ENCODE measurements at regions not wholly inside any gene's neighbourhood (a gene's known extent, or its start where the extent isn't known, plus 50 kb on each side); places are given as distances from the start of the nearest gene placed in this dataset.

DNA sequence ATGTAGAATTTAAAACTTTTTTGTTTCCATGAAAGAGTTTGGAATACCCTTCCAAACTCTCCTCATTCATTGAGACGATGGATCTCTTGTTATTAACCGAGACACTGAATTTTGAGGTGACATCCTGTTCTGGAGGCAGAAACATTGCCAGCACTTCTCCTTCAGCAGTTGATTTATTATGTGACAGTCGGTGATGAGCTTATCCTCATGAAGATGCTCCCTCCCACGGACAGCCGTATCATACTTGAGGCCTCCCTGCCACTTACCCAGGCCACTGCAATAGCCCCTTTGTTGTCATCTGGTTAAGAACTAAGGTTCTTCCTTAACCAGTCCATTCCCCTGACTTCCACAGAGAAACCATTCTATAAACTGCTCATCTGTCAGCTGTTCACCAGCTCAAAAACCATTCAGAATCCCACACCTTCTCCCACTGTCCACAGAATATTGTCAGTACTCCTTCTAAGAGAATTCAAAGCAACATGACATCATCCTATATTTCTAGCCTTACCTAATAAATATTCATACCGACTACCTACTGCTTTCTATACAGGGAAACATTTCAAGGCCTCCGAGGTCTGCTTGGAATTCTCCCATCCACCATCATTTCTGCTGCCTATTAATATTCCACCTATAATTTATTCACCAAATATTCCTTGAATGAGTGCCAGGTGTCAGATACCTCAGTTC, 139.0 kb upstream of the TRIB2 start:
- WGBS, 2 donors: 86 to 89% methylated on average over 7 of the region's 7 CpGs
- peaks cover 0 to 13% (median 0%) of the 10 kb centered on the region in 5 donors for H3K4me1 ChIP-seq (ENCODE audit: control insufficient read depth in 5 of 5, insufficient read depth in 5 of 5, low read length in 5 of 5)
- H3K36me3 ChIP-seq (ENCODE audit: control insufficient read depth in 4 of 4, insufficient read depth in 4 of 4, low read length in 4 of 4): no peaks in the 10 kb centered on the region
- H3K27ac ChIP-seq (ENCODE audit: low read depth in 1 of 2, low read length in 1 of 2): no peak overlapping the region
- H3K9ac ChIP-seq (ENCODE audit: insufficient read depth in 1 of 2, low read length in 2 of 2): no peak overlapping the region
- no peak for ATAC-seq (ENCODE audit: insufficient read depth, low FRiP score)
- H3K9me3 ChIP-seq (ENCODE audit: control insufficient read depth in 4 of 4, insufficient read depth in 3 of 4, low read length in 3 of 4): no peaks in the 10 kb centered on the region
- peak in 1 of 3 donors; percentile 19 for DNase-seq
- H3K27me3 ChIP-seq (ENCODE audit: control insufficient read depth in 3 of 3, insufficient read depth in 3 of 3, low read length in 2 of 3): no peaks in the 10 kb centered on the region
- TF ChIP-seq, protein P1, sequence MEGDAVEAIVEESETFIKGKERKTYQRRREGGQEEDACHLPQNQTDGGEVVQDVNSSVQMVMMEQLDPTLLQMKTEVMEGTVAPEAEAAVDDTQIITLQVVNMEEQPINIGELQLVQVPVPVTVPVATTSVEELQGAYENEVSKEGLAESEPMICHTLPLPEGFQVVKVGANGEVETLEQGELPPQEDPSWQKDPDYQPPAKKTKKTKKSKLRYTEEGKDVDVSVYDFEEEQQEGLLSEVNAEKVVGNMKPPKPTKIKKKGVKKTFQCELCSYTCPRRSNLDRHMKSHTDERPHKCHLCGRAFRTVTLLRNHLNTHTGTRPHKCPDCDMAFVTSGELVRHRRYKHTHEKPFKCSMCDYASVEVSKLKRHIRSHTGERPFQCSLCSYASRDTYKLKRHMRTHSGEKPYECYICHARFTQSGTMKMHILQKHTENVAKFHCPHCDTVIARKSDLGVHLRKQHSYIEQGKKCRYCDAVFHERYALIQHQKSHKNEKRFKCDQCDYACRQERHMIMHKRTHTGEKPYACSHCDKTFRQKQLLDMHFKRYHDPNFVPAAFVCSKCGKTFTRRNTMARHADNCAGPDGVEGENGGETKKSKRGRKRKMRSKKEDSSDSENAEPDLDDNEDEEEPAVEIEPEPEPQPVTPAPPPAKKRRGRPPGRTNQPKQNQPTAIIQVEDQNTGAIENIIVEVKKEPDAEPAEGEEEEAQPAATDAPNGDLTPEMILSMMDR (IDR thresholded peaks at IDR 0.05; ENCODE audit: control extremely low read depth, extremely low read depth): no peak
- no peak overlapping the region for H3K4me3 ChIP-seq

DNA sequence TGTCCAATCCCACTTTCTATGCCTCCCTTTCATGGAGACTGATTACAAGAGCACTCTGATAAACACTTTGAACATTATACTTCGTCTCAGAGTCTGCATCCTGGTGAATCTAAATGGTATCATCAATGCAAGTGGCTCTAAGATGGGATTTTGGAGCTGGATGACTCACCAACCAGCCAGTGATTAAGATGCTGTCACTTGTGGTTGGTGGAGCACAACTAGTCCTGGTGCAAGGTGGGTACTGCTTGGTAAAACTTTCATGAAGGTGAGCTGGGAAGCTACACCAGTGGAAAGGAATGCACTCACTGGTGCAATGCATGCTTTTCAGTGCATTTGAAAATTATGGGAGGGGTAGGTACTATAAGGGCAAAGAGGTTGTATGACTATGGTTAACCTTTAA, 137.7 kb upstream of the TRIB2 start:
- H3K9ac ChIP-seq (ENCODE audit: insufficient read depth in 1 of 2, low read length in 2 of 2): no peak overlapping the region
- no peak overlapping the region for H3K27ac ChIP-seq (ENCODE audit: low read depth in 1 of 2, low read length in 1 of 2)
- ATAC-seq (ENCODE audit: insufficient read depth, low FRiP score) (no peak), DNase-seq (no peak)
- TF ChIP-seq, protein P1 (IDR thresholded peaks at IDR 0.05; ENCODE audit: control extremely low read depth, extremely low read depth): no peak
- H3K9me3 ChIP-seq (ENCODE audit: control insufficient read depth in 4 of 4, insufficient read depth in 3 of 4, low read length in 3 of 4): no peaks in the 10 kb centered on the region
- H3K4me3 ChIP-seq: no peak overlapping the region
- no peaks in the 10 kb centered on the region for H3K36me3 ChIP-seq (ENCODE audit: control insufficient read depth in 4 of 4, insufficient read depth in 4 of 4, low read length in 4 of 4)
- no peaks in the 10 kb centered on the region for H3K27me3 ChIP-seq (ENCODE audit: control insufficient read depth in 3 of 3, insufficient read depth in 3 of 3, low read length in 2 of 3)
- 85 to 89% methylated on average over 1 of the region's 1 CpG for WGBS, 2 donors
- peaks cover 0 to 13% (median 0%) of the 10 kb centered on the region in 5 donors for H3K4me1 ChIP-seq (ENCODE audit: control insufficient read depth in 5 of 5, insufficient read depth in 5 of 5, low read length in 5 of 5)

DNA sequence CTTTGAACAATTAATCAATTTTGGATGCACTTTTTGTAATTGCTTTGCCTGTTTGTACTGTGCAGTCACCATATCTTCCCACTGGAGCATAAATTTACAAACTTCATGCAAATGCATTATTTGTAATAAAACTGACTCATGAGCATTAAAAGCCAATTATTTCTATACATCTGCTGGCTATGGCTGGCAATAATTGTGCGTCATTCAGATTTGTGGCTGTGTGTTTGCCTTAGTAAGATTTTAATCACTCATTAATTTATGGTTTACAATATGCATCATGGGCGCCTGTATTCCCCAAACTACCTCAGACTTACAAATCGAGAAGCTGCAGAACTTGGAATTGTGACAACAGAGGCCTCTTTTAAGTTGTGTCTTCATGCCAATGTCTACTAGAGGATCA, 132.4 kb upstream of the TRIB2 start:
- Histone ChIP-seq H3K27me3 (ENCODE audit: control insufficient read depth in 3 of 3, insufficient read depth in 3 of 3, low read length in 2 of 3) (no peaks in the 10 kb centered on the region), H3K4me3 (no peak overlapping the region), H3K4me1 (ENCODE audit: control insufficient read depth in 5 of 5, insufficient read depth in 5 of 5, low read length in 5 of 5) (peaks cover 0 to 2% (median 0%) of the 10 kb centered on the region in 5 donors), H3K36me3 (ENCODE audit: control insufficient read depth in 4 of 4, insufficient read depth in 4 of 4, low read length in 4 of 4) (no peaks in the 10 kb centered on the region), H3K9me3 (ENCODE audit: control insufficient read depth in 4 of 4, insufficient read depth in 3 of 4, low read length in 3 of 4) (no peaks in the 10 kb centered on the region), H3K27ac (ENCODE audit: low read depth in 1 of 2, low read length in 1 of 2) (no peak overlapping the region), H3K9ac (ENCODE audit: insufficient read depth in 1 of 2, low read length in 2 of 2) (no peak overlapping the region)
- TF ChIP-seq, protein P1 (IDR thresholded peaks at IDR 0.05; ENCODE audit: control extremely low read depth, extremely low read depth): no peak
- 94% methylated on average over 3 of the region's 3 CpGs for WGBS, 2 donors
- ATAC-seq (ENCODE audit: insufficient read depth, low FRiP score) (no peak), DNase-seq (peak in 1 of 3 donors; percentile 12)

DNA sequence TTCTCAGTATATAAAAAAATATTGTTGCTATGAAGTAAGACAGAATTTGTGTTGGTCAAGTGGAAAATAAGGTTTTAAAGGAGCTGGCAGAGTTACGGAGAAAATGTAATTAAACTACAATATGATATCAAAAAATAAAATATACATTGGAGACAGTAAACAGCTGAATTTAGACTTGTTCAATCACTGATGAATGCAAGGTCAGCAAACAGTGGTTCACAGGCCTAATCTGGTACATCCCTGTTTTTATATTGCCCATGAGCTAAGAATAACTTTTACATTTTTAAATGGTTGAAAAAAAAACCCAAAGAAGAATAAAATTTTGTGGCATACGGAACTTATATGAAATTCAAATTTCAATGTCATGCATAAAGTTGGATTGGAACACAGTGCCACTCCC, 131.0 kb upstream of the TRIB2 start:
- Histone ChIP-seq H3K27ac (ENCODE audit: low read depth in 1 of 2, low read length in 1 of 2) (no peak overlapping the region), H3K36me3 (ENCODE audit: control insufficient read depth in 4 of 4, insufficient read depth in 4 of 4, low read length in 4 of 4) (no peaks in the 10 kb centered on the region), H3K9me3 (ENCODE audit: control insufficient read depth in 4 of 4, insufficient read depth in 3 of 4, low read length in 3 of 4) (no peaks in the 10 kb centered on the region), H3K27me3 (ENCODE audit: control insufficient read depth in 3 of 3, insufficient read depth in 3 of 3, low read length in 2 of 3) (no peaks in the 10 kb centered on the region), H3K9ac (ENCODE audit: insufficient read depth in 1 of 2, low read length in 2 of 2) (no peak overlapping the region), H3K4me3 (no peak overlapping the region), H3K4me1 (ENCODE audit: control insufficient read depth in 5 of 5, insufficient read depth in 5 of 5, low read length in 5 of 5) (peaks cover 0 to 2% (median 0%) of the 10 kb centered on the region in 5 donors)
- TF ChIP-seq, protein P1 (IDR thresholded peaks at IDR 0.05; ENCODE audit: control extremely low read depth, extremely low read depth): no peak
- ATAC-seq (ENCODE audit: insufficient read depth, low FRiP score): no peak
- WGBS, 2 donors: 91 to 93% methylated on average over 2 of the region's 2 CpGs
- DNase-seq: no peak

Measured in lung (tissue), 11 donors.